GM18907 (cell line): ENCODE measurements at regions not wholly inside any gene's neighbourhood (a gene's known extent, or its start where the extent isn't known, plus 50 kb on each side); places are given as distances from the start of the nearest gene placed in this dataset.
"Not testable (repeated sequence)": the region's sequence is repeated elsewhere in the genome, so short reads cannot be mapped to it uniquely, and the experiment has no call there.

Source experiments
- ATAC-seq: cut with Tn5 transposase; IDR thresholded peaks from one replicate; pipeline ENCODE4 v1.9.1; 2021; ENCODE audit warnings: mild to moderate bottlenecking, moderate library complexity; ENCODE audit not compliant: unreplicated experiment

GRCh38 chr3:21036888-21037287, 714.1 kb downstream of the ZNF385D start:
- ATAC-seq = no peak

DNA sequence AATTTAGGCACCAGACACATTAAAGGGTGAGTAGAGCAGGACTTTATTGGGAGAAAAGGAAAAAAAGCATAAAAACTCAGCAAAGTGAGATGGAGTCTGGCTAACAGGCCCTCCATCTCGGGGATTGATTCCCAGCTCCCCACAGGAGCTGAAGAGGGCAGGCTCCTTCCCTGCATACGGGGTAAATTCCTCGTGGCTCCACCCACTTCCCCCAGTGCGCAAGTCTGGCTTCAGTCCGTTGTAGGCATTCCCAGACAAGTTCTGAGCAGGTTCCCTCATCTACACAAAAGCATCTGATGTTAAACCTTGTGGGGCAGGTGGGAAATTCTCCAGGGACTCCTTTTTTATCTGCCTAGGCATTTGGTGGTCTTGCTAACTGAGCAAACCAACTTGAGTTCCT, 722.6 kb downstream of the ZNF385D start:
- ATAC-seq = no peak

DNA sequence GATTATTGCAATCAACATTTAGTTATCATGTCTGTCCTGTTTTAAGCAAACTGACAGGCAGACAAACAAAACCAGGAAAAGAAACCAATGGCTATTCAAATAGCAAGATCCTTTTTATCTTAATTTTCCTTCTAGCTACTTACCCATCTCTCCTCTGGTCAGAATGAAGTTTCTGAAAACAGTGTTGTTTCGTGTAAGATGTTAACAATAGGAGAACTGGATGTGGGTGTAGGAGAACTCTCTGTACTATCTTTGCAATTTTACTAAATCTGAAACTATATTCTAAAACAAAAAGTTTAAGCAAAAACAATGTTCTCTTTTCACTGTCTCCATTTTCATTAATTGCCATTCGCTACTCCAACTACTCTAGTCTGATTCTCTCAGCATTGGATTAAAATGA, 726.4 kb downstream of the ZNF385D start:
- ATAC-seq = no peak

DNA sequence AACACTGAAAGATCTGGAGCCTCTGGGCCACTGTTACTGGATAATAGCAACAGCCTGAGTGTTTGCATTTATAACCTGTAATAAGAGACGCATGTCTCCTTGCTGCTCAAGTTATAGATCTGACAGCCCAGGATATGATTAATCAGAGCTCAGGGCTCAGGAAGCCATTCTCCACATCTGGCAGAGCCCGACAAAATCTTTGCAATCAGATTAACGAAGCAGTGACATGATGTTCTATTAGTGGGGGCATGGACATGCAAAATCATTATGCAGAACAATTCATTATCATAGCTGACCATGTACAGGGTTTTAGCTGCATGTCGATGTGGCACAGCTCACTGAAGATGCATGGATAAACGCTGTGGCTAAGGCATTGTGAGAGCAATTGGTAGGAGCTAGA, 730.3 kb downstream of the ZNF385D start:
- ATAC-seq = no peak

DNA sequence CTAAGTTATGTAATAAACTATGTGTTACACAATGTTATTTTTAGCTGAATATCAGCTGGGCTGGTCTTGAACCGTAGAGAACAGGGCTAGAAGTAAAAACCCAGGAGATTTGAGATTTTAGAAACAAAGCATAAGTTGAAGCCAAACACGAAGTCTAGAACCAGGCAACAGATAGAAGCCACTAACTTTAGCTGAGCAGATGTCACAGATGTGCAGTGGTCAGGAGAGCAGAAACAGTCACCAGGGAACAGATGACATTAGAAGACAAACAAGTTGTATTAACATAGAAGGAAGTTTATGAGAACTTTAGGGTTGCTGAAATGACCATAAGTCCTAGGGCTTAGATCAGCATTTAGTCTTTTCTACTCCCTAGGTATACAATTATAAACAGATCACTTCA, 731.0 kb downstream of the ZNF385D start:
- ATAC-seq = no peak

GRCh38 chr3:21017115-21017852, 733.7 kb downstream of the ZNF385D start:
- ATAC-seq = no peak

GRCh38 chr3:21013566-21013965, 737.4 kb downstream of the ZNF385D start:
- no peak for ATAC-seq

GRCh38 chr3:20999661-21000060, 751.3 kb downstream of the ZNF385D start:
- no peak for ATAC-seq

GRCh38 chr3:20997183-20997582, 753.8 kb downstream of the ZNF385D start:
- ATAC-seq = no peak

GRCh38 chr3:20990896-20991295, 760.1 kb downstream of the ZNF385D start:
- ATAC-seq = no peak

GRCh38 chr3:20989653-20990052, 761.4 kb downstream of the ZNF385D start:
- ATAC-seq = not testable (repeated sequence)

DNA sequence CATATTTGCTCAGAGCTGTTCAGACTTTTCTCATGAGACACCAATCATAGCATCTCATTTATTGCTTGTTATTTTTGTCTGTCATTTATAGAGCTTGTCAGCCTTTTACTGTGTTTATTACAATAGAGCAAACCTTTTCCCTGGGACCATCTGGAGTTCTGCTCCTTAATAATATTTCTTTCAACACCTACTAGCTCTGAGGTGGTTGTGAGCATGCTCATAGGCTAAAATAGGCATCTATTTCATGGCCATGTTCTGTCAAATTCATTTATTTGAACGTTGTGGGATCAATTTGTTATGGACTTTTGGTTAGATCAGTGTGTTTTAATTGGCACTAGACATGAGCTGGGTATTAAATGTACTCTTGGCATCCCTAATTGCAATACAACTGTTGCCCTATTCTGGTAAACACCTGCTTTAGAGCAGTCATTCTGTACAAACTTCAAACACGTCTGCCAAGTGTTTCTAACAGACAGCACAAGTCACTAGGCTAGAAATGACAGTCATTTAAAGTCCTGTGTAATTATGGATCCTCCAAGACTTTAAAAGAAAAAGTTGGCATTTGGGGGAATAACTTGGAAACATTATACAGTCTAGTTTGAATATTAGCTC, 766.3 kb downstream of the ZNF385D start:
- ATAC-seq = no peak

- no peak for ATAC-seq
These were observed 775.8 kb downstream of the ZNF385D start for GRCh38 chr3:20975188-20975651.

GRCh38 chr3:20974396-20974795, 776.6 kb downstream of the ZNF385D start:
- ATAC-seq = no peak

DNA sequence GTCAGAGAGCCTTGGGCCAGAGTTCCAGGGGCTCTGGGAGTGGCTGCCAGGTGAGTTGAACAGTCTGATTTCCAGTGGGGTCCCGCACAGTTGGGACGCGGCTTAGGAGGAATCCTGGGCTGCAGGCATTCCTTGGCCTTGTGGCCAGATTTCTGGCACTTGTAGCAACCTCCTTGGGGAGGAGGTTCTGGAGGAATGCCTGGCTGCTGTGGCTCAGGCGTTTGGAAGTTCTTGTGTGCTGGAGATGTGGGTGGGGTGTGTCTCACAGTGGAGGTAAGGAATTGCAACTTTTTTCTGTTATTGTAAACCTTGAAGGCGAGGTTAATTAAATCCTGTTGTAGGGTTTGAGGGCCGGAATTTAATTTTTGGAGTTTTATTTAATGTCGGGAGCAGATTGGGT, 780.2 kb downstream of the ZNF385D start:
- ATAC-seq = not testable (repeated sequence)

- ATAC-seq = not testable (repeated sequence)
These were observed 781.5 kb upstream of the SGO1 start for GRCh38 chr3:20967485-20967884.

DNA sequence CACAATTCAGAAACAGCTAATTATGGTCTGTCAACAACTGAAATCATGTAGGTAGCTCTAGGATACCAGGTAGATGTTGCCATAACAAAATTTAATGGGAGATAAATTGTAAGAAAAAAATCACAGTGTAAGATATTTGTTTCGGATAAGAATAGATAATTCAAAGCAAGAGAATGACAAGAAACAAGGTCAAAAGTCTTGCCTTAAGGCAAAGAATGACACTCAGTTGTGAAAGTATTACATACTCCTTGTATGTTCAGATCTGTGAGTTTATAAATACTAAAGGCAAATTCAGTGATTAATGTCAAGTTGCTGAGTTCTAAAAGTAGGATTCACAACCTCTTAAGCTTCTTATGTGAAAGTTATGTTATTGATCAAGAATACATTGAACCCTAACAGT, 772.2 kb upstream of the SGO1 start:
- no peak for ATAC-seq

DNA sequence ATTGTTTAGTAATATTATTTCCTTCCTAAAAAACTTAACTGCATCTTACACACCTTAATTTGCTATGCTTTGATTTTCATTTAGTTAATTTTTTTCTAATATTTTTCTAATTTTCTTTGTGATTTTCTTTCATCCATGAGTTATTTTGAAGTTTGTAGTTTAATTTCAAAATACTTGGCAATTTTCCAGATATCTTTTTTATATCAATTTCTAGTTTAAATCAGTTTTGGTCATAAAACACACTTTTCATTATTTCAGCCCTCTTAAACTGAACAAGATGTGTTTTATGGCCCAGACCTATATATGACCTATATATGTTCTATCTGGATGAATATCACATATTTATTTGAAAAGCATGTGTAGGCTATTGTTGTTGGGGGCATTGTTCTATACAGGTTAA, 759.9 kb upstream of the SGO1 start:
- ATAC-seq = no peak

DNA sequence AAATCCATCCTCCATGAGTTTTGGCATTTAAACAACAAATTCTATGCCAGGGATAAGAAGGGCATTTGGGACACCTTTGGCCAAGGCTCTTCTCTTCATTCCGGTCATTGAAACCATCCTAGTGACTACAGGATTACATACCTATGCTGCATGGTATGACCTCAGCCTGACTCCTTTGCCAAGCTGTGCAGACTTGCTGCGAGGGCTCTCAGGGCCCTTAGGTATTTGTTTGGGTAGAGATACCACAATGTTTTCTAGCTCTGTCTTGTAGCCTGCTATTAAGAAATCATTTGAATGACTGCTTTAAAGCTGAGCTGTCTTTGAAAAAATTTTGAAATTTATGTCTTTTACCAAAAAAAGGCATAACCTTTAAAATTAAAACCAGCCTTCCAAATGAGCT, 749.8 kb upstream of the SGO1 start:
- no peak for ATAC-seq

DNA sequence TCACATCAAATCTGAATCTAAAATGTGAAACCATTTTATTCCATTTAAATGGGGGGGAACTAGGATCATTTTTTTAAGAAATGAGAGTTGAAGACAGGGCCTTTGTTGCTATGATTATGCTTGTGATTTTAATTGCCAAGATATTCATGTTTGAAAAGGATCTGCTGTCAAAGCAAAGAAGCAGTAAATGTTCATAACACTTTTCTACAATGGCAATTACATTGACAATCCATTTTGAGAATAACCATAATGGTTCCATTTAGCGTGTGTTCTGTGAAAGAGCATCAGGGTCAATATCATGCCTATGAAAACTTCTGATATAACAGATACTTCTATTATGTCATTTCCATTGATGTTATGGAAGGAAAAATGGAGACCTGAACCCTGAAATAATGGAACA, 745.8 kb upstream of the SGO1 start:
- no peak for ATAC-seq

DNA sequence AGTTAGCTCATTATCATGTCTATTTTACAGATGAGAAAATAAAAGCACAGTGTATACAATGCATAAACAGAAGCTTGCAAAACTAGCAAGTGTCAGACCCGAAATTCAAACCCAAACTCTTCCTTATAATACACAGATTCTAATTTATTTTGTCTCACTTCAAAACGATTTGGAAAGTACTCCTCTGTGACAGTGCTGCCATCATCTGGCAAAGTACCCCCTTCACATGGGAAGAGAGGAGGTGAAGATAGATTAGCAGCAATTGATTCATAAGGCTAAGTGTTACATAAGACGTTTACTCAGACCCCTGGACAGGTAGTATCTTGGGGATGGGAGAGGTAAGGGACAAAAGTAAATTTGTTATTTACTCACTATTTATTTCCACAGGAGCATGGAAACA, 744.0 kb upstream of the SGO1 start:
- ATAC-seq = no peak

DNA sequence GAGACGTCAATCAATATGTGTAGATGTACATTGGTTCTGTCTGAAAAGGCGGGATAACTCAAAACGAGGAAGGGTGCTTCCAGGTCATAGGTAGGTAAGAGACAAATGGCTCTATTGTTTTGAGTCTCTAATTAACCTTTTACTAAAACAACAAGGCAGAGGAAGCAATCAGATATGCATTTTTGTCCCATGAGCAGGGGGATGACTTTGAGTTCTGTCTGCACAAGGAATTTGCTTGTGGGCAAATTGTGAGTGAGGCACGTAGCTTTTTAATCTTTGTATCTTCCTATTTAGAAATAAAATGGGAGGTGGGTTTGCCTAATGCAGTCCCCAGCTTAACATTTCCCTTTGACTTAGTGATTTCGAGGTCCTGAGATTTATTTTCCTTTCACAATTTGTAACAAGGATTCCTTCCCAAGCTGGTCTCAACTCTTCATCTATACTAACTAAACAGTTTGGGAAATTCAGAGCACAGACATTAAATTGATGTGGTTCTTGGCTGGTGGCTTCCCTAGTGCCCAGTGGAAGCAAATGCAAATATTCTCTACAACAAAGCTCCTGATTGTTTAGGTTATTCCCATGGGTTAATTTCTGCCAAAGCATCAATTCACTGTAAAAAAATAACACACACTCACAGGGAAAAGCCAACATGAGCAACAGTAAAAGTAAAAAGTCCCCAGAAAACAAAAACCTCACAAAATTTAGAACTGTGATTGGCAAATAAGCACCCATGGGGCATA, 738.8 kb upstream of the SGO1 start:
- ATAC-seq = no peak
